ENCODE measurements at regions not wholly inside any gene's neighbourhood (a gene's known extent, or its start where the extent isn't known, plus 50 kb on each side); places are given as distances from the start of the nearest gene placed in this dataset.

GRCh38 chr2:226560325-226560724 lies 239.3 kb downstream of the IRS1 start:
- TF ChIP-seq CTCF (conservative IDR thresholded peaks at IDR 0.05 in 1 of 2, IDR thresholded peaks at IDR 0.05 in 1 of 2; ENCODE audit: low read depth in 1 of 2, low read length in 2 of 2) (no peak), EZH2 (IDR thresholded peaks at IDR 0.05; ENCODE audit: low read length, missing control alignments) (no peak)
- no peaks in the 10 kb centered on the region for H4K20me1 ChIP-seq (ENCODE audit: control insufficient read depth, extremely low read depth, insufficient read depth, low read length)
- H3K9ac ChIP-seq (ENCODE audit: insufficient read depth, low read length): no peak overlapping the region
- no peaks in the 10 kb centered on the region for H3K9me3 ChIP-seq (ENCODE audit: control insufficient read depth, insufficient read depth, low read depth, low read length)
- peaks cover 2% of the 10 kb centered on the region for H3K4me1 ChIP-seq (ENCODE audit: control insufficient read depth, extremely low read depth, insufficient read depth, low read length)
- no peaks in the 10 kb centered on the region for H3K27me3 ChIP-seq (ENCODE audit: control insufficient read depth, insufficient read depth, low read length)
- no peak overlapping the region for H3K4me2 ChIP-seq (ENCODE audit: extremely low read depth, insufficient read depth, low read length)
- H3K27ac ChIP-seq (ENCODE audit: insufficient read depth, low read length): no peak overlapping the region
- no peaks in the 10 kb centered on the region for H3K79me2 ChIP-seq (ENCODE audit: control insufficient read depth, insufficient read depth, low read length)
- H3K36me3 ChIP-seq (ENCODE audit: control insufficient read depth, insufficient read depth, low read length): no peaks in the 10 kb centered on the region
- H3K4me3 ChIP-seq (replicated peaks in 1 of 4; ENCODE audit: control extremely low read depth in 1 of 4, insufficient read depth in 1 of 4, low read depth in 3 of 4, low read length in 4 of 4): no peak overlapping the region
- no peak for DNase-seq (ENCODE audit: low read depth in 2 of 2)
- H2AFZ ChIP-seq (ENCODE audit: low read length): no peak overlapping the region

GRCh38 chr2:226559536-226559935 lies 240.1 kb downstream of the IRS1 start:
- Histone ChIP-seq H3K27me3 (ENCODE audit: control insufficient read depth, insufficient read depth, low read length) (no peaks in the 10 kb centered on the region), H3K27ac (ENCODE audit: insufficient read depth, low read length) (no peak overlapping the region), H3K9me3 (ENCODE audit: control insufficient read depth, insufficient read depth, low read depth, low read length) (no peaks in the 10 kb centered on the region), H3K4me3 (replicated peaks in 1 of 4; ENCODE audit: control extremely low read depth in 1 of 4, insufficient read depth in 1 of 4, low read depth in 3 of 4, low read length in 4 of 4) (no peak overlapping the region), H2AFZ (ENCODE audit: low read length) (no peak overlapping the region), H3K79me2 (ENCODE audit: control insufficient read depth, insufficient read depth, low read length) (no peaks in the 10 kb centered on the region), H3K9ac (ENCODE audit: insufficient read depth, low read length) (no peak overlapping the region), H3K4me1 (ENCODE audit: control insufficient read depth, extremely low read depth, insufficient read depth, low read length) (peaks cover 2% of the 10 kb centered on the region), H4K20me1 (ENCODE audit: control insufficient read depth, extremely low read depth, insufficient read depth, low read length) (no peaks in the 10 kb centered on the region), H3K4me2 (ENCODE audit: extremely low read depth, insufficient read depth, low read length) (no peak overlapping the region), H3K36me3 (ENCODE audit: control insufficient read depth, insufficient read depth, low read length) (no peaks in the 10 kb centered on the region)
- DNase-seq (ENCODE audit: low read depth in 2 of 2): no peak
- no peak for TF ChIP-seq CTCF (conservative IDR thresholded peaks at IDR 0.05 in 1 of 2, IDR thresholded peaks at IDR 0.05 in 1 of 2; ENCODE audit: low read depth in 1 of 2, low read length in 2 of 2)
- no peak for TF ChIP-seq EZH2 (IDR thresholded peaks at IDR 0.05; ENCODE audit: low read length, missing control alignments)

- peaks cover 2% of the 10 kb centered on the region for H3K4me1 ChIP-seq (ENCODE audit: control insufficient read depth, extremely low read depth, insufficient read depth, low read length)
- no peaks in the 10 kb centered on the region for H3K27me3 ChIP-seq (ENCODE audit: control insufficient read depth, insufficient read depth, low read length)
- H3K27ac ChIP-seq (ENCODE audit: insufficient read depth, low read length): no peak overlapping the region
- no peaks in the 10 kb centered on the region for H3K79me2 ChIP-seq (ENCODE audit: control insufficient read depth, insufficient read depth, low read length)
- H3K36me3 ChIP-seq (ENCODE audit: control insufficient read depth, insufficient read depth, low read length): no peaks in the 10 kb centered on the region
- H3K9ac ChIP-seq (ENCODE audit: insufficient read depth, low read length): no peak overlapping the region
- TF ChIP-seq EZH2 (IDR thresholded peaks at IDR 0.05; ENCODE audit: low read length, missing control alignments) (no peak), CTCF (conservative IDR thresholded peaks at IDR 0.05 in 1 of 2, IDR thresholded peaks at IDR 0.05 in 1 of 2; ENCODE audit: low read depth in 1 of 2, low read length in 2 of 2) (no peak)
- no peak overlapping the region for H3K4me2 ChIP-seq (ENCODE audit: extremely low read depth, insufficient read depth, low read length)
- H2AFZ ChIP-seq (ENCODE audit: low read length): no peak overlapping the region
- no peak overlapping the region for H3K4me3 ChIP-seq (replicated peaks in 1 of 4; ENCODE audit: control extremely low read depth in 1 of 4, insufficient read depth in 1 of 4, low read depth in 3 of 4, low read length in 4 of 4)
- H4K20me1 ChIP-seq (ENCODE audit: control insufficient read depth, extremely low read depth, insufficient read depth, low read length): no peaks in the 10 kb centered on the region
- DNase-seq (ENCODE audit: low read depth in 2 of 2): no peak
- H3K9me3 ChIP-seq (ENCODE audit: control insufficient read depth, insufficient read depth, low read depth, low read length): no peaks in the 10 kb centered on the region
Observed at GRCh38 chr2:226558418-226558817, 241.2 kb downstream of the IRS1 start.
